ENCODE measurements at regions not wholly inside any gene's neighbourhood (a gene's known extent, or its start where the extent isn't known, plus 50 kb on each side); places are given as distances from the start of the nearest gene placed in this dataset.

DNA sequence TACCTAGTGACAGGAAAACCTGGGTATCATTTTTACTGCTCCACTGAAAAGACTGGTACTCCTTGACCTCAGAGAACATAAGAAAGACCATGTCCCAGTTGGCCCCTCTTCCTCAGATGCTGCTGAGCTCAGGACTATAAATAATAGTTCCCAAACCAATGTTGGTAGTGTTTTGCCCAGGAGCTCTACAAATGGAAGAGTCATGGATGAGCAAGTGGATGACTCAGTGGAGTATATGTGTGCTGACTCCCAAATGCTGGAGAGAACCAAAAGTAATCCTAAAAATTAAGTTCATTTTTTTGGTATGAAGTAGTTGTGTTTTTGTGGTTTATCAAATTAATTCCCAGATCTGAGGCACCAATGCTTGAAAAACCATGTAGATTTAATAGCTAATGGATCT is 482.0 kb downstream of the KCNA4 start:
- no peak for TF ChIP-seq PATZ1 (CRISPR knock-in tag; IDR thresholded peaks at IDR 0.05; ENCODE audit: borderline replicate concordance)
- no peak for TF ChIP-seq ZNF70 (CRISPR knock-in tag; IDR thresholded peaks at IDR 0.05)
- no peak for TF ChIP-seq ISL1 (CRISPR knock-in tag; IDR thresholded peaks at IDR 0.05)
- TF ChIP-seq CSRNP3 (CRISPR knock-in tag; IDR thresholded peaks at IDR 0.05): no peak
- TF ChIP-seq RARB (CRISPR knock-in tag; IDR thresholded peaks at IDR 0.05): no peak
- no peak for TF ChIP-seq TOX (CRISPR knock-in tag; IDR thresholded peaks at IDR 0.05; ENCODE audit: borderline replicate concordance)
- no peak for TF ChIP-seq ZNF565 (CRISPR knock-in tag; conservative IDR thresholded peaks at IDR 0.05; ENCODE audit: low read depth)
- TF ChIP-seq, protein P1, sequence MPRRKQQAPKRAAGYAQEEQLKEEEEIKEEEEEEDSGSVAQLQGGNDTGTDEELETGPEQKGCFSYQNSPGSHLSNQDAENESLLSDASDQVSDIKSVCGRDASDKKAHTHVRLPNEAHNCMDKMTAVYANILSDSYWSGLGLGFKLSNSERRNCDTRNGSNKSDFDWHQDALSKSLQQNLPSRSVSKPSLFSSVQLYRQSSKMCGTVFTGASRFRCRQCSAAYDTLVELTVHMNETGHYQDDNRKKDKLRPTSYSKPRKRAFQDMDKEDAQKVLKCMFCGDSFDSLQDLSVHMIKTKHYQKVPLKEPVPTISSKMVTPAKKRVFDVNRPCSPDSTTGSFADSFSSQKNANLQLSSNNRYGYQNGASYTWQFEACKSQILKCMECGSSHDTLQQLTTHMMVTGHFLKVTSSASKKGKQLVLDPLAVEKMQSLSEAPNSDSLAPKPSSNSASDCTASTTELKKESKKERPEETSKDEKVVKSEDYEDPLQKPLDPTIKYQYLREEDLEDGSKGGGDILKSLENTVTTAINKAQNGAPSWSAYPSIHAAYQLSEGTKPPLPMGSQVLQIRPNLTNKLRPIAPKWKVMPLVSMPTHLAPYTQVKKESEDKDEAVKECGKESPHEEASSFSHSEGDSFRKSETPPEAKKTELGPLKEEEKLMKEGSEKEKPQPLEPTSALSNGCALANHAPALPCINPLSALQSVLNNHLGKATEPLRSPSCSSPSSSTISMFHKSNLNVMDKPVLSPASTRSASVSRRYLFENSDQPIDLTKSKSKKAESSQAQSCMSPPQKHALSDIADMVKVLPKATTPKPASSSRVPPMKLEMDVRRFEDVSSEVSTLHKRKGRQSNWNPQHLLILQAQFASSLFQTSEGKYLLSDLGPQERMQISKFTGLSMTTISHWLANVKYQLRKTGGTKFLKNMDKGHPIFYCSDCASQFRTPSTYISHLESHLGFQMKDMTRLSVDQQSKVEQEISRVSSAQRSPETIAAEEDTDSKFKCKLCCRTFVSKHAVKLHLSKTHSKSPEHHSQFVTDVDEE (CRISPR knock-in tag; IDR thresholded peaks at IDR 0.05): no peak
- TF ChIP-seq OSR1 (CRISPR knock-in tag; IDR thresholded peaks at IDR 0.05): no peak
- no peak for TF ChIP-seq ARNTL (CRISPR knock-in tag; IDR thresholded peaks at IDR 0.05; ENCODE audit: borderline replicate concordance, low read depth)
- TF ChIP-seq BACH2 (CRISPR knock-in tag; IDR thresholded peaks at IDR 0.05; ENCODE audit: borderline replicate concordance): no peak
- TF ChIP-seq ZFP30 (CRISPR knock-in tag; IDR thresholded peaks at IDR 0.05): no peak
- TF ChIP-seq SNAI2 (CRISPR knock-in tag; IDR thresholded peaks at IDR 0.05): no peak
